ENCODE measurements at regions not wholly inside any gene's neighbourhood (a gene's known extent, or its start where the extent isn't known, plus 50 kb on each side); places are given as distances from the start of the nearest gene placed in this dataset.

DNA sequence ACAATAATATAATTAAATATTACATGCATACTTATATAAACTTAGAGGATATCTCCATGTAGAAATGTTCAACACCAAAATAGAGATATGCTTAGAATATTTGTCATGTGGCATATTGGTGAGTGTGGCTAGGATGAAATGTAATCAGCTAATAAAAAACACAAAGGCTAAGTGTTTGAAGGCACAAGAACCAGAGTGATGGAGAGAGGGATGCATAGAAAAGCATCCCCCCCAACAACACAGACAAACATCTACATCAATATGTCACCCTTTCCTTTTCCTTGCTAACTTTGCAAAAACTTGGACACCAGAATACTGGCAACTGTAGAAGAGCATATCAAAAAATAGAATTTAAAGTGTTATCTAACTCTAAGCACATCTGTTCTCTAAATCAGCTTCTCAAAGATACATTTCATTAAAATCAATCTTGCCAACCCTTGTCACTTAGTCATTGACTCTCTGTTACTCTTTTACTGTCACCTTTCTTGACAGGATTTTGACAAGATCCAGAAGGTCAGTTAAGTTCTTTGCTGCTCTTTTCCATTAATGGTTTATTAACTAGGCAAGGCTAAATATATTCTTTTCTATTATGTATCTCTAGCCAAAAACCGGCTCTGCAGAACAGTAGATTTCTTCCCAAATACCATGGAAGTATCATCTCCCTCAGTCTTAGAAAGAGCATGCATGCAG is 695.9 kb downstream of the OTOL1 start:
- no peak overlapping the region for H3K4me3 ChIP-seq (ENCODE audit: low read length)
- no peak for DNase-seq (ENCODE audit: low read depth)
- TF ChIP-seq, protein P1, sequence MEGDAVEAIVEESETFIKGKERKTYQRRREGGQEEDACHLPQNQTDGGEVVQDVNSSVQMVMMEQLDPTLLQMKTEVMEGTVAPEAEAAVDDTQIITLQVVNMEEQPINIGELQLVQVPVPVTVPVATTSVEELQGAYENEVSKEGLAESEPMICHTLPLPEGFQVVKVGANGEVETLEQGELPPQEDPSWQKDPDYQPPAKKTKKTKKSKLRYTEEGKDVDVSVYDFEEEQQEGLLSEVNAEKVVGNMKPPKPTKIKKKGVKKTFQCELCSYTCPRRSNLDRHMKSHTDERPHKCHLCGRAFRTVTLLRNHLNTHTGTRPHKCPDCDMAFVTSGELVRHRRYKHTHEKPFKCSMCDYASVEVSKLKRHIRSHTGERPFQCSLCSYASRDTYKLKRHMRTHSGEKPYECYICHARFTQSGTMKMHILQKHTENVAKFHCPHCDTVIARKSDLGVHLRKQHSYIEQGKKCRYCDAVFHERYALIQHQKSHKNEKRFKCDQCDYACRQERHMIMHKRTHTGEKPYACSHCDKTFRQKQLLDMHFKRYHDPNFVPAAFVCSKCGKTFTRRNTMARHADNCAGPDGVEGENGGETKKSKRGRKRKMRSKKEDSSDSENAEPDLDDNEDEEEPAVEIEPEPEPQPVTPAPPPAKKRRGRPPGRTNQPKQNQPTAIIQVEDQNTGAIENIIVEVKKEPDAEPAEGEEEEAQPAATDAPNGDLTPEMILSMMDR (IDR thresholded peaks at IDR 0.05; ENCODE audit: insufficient read depth, low read depth, low read length, missing control alignments) = no peak

DNA sequence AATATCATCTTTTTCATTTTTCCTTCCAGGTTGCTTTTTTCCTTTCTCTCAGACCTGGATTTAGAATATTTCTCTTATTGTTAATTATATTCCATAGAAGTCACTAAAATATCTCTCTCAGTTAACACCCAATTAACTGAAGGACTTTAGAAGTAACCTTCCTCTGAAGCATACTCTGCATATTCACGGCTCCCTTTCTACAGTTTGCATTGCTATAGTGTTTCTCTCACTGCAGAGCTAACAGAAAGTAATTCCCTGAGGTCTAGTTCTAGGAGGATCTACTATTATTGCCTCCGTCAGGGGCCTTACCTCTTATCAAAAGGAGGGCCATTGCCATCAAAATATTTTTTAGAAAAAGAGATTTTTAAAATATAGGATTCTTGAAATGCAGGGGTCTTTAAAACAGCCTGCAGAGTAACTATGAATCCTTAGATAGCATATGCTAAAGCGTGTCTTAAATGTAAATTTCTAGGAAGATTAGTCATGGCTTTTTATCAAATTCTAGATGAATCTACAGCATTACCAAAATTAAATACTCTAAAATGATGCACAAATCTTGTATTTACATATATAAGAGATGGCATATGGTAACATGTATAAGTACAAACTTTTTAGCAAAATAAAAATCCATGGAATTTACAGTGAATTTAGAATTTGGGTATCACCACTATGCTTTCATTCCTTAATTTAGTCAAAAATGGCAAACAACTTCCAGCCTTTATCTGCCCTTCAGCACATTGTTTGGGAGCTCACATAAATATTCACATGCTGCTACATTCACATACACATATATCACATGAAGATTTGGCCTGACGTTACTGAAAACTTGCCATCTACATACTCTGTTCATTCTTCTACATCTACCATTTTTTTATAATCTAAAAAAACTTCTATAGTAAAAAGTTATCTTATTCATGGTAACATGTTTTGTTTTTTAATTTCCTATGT is 696.8 kb downstream of the OTOL1 start:
- no peak overlapping the region for H3K4me3 ChIP-seq (ENCODE audit: low read length)
- DNase-seq (ENCODE audit: low read depth) = no peak
- TF ChIP-seq, protein P1 (IDR thresholded peaks at IDR 0.05; ENCODE audit: insufficient read depth, low read depth, low read length, missing control alignments) = no peak

DNA sequence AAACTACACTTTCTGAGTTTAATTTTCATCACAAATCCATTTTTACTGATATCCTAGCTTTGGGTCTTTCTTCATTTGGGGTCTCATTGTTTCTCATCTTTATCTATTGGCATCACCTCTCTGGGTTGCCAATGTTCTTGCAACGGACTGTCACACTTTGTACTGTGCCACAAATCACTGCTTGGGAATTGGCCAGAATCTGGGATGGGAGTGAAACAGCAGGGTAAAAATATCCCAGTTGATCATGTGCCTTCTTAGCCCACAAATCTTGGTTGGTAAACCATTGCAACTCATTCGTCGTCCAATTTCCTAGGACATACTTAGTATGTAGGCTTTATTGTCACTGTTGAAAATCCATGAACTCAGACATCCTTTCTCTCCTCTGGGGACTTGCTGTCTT is 698.5 kb downstream of the OTOL1 start:
- no peak for DNase-seq (ENCODE audit: low read depth)
- TF ChIP-seq, protein P1 (IDR thresholded peaks at IDR 0.05; ENCODE audit: insufficient read depth, low read depth, low read length, missing control alignments) = no peak
- H3K4me3 ChIP-seq (ENCODE audit: low read length) = no peak overlapping the region

DNA sequence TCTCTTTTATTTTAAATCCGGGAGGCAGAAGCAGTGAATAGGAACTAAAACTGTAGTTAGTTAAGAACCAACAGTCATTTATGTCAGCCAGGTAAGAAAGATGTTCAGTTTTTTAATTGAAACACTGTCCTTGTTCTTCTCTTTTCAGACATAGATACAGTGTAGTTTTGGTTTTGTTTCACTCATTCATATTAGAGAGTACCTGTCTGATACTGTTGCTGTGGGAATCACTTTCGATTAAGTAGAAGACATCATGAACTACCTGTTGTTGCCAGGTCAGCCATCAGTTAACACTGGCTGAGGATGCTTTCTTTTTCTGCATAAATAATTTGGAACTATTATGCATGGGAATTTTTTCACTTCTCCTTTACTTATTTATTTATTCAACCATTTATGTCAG is 700.4 kb downstream of the OTOL1 start:
- H3K4me3 ChIP-seq (ENCODE audit: low read length) = no peak overlapping the region
- no peak for DNase-seq (ENCODE audit: low read depth)
- TF ChIP-seq, protein P1 (IDR thresholded peaks at IDR 0.05; ENCODE audit: insufficient read depth, low read depth, low read length, missing control alignments) = no peak

DNA sequence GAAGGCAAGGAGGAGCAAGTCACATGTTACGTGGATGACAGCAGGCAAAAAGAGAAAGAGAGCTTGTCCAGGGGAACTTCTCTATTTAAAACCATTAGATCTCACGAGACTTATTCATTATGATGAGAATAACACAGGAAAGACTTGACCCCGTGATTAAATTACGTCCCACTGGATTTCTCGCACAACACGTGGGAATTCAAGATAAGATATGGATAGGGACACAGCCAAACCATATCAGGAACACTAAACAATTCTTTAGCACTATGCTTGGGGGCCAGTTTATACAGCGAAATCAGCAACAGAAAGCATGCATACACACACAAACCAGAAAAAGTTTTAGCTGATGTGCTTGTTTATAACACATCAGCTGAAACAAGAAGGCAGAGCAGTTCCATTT is 704.2 kb downstream of the OTOL1 start:
- TF ChIP-seq, protein P1 (IDR thresholded peaks at IDR 0.05; ENCODE audit: insufficient read depth, low read depth, low read length, missing control alignments) = no peak
- no peak for DNase-seq (ENCODE audit: low read depth)
- no peak overlapping the region for H3K4me3 ChIP-seq (ENCODE audit: low read length)

DNA sequence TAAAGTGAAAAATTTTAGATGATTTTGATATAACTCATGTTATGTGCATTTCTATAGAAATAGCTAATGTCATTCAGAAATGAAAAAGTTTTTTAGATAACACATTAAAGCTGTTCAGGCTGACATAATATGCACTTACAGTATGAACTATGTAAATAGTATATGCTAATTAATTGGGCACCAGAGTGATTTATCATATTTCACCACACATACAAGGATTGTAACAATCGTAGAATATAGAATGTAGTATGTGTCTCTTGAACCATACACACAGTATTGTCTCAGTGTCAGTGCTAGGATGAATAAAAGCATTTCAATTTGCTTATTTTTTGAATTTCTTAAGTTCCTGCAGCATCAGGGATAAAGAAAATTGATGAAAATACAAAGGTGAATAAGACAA is 710.0 kb downstream of the OTOL1 start:
- no peak overlapping the region for H3K4me3 ChIP-seq (ENCODE audit: low read length)
- TF ChIP-seq, protein P1 (IDR thresholded peaks at IDR 0.05; ENCODE audit: insufficient read depth, low read depth, low read length, missing control alignments) = no peak
- no peak for DNase-seq (ENCODE audit: low read depth)

Measured in epithelial cell of esophagus (primary cell).